Muscle of leg (tissue), 3 donors: ENCODE measurements at regions not wholly inside any gene's neighbourhood (a gene's known extent, or its start where the extent isn't known, plus 50 kb on each side); places are given as distances from the start of the nearest gene placed in this dataset.
"Not testable (repeated sequence)": the region's sequence is repeated elsewhere in the genome, so short reads cannot be mapped to it uniquely, and the experiment has no call there.

Experiments
- DNase-seq: peaks from one replicate; pipeline ENCODE4 v3.0.0; 2013
- H3K27ac ChIP-seq: one replicate; pipeline ENCODE4 v1.5.1; 2013; ENCODE audit warnings: mild to moderate bottlenecking, low read length, control low read depth
- H3K27me3 ChIP-seq: one replicate; pipeline ENCODE4 v1.6.1; 2013; ENCODE audit warnings: low read length; ENCODE audit not compliant: control insufficient read depth, insufficient read depth
- H3K36me3 ChIP-seq: one replicate; pipeline ENCODE4 v1.6.1; 2013; ENCODE audit warnings: low read length; ENCODE audit not compliant: control insufficient read depth, insufficient read depth
- H3K4me1 ChIP-seq: one replicate; pipeline ENCODE4 v1.6.1; 2013; ENCODE audit warnings: low read length; ENCODE audit not compliant: control insufficient read depth, insufficient read depth
- H3K4me3 ChIP-seq: one replicate; pipeline ENCODE4 v1.5.1; 2013; ENCODE audit warnings: low read length, control low read depth
- H3K9me3 ChIP-seq: replicated peaks from 2 replicates; pipeline ENCODE4 v1.6.1; 2013; ENCODE audit warnings: low read depth, low read length; ENCODE audit not compliant: control insufficient read depth
- WGBS: methylation state at CpG from one replicate; pipeline ENCODE4 v1.1.5; 2013; ENCODE audit warnings: missing lambda C conversion rate; ENCODE audit not compliant: insufficient coverage; 5-methylcytosine and 5-hydroxymethylcytosine counted together

GRCh38 chrY:12212394-12212793 is 488.6 kb upstream of the USP9Y start:
- H3K36me3 ChIP-seq: no peaks in the 10 kb centered on the region
- no peaks in the 10 kb centered on the region for H3K27me3 ChIP-seq
- no peak for DNase-seq
- H3K9me3 ChIP-seq: no peaks in the 10 kb centered on the region
- no peaks in the 10 kb centered on the region for H3K4me1 ChIP-seq
- no peak overlapping the region for H3K27ac ChIP-seq
- no peak overlapping the region for H3K4me3 ChIP-seq

- H3K4me1 ChIP-seq: no peaks in the 10 kb centered on the region
- H3K36me3 ChIP-seq: no peaks in the 10 kb centered on the region
- DNase-seq: no peak
- H3K27ac ChIP-seq: no peak overlapping the region
- H3K4me3 ChIP-seq: no peak overlapping the region
- no peaks in the 10 kb centered on the region for H3K27me3 ChIP-seq
- H3K9me3 ChIP-seq: no peaks in the 10 kb centered on the region
These were observed 485.4 kb upstream of the USP9Y start for GRCh38 chrY:12215564-12216022.

DNA sequence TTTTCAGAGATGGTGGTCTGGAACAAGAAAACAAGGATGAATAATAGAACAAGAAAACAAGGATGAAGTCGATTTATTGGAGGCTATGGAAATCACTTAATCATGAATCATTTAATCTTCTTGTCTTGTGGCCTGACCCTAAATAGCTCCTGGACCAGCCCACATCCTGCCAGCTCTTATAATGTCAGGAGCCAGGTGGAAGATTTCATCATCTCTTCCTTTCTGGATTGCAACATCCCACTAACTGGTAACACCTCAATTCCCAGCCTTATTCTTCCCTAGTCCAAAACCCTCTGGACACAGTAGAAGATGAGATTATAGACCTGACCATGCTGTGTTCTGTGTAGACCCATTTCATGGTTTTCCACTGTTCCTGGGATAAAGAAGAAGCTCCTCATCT is 470.1 kb upstream of the USP9Y start:
- H3K27me3 ChIP-seq: no peaks in the 10 kb centered on the region
- no peaks in the 10 kb centered on the region for H3K36me3 ChIP-seq
- WGBS: no CpG with 5 or more reads among the region's 1 CpG
- DNase-seq: no peak
- H3K27ac ChIP-seq: no peak overlapping the region
- H3K9me3 ChIP-seq: no peaks in the 10 kb centered on the region
- H3K4me3 ChIP-seq: no peak overlapping the region
- no peaks in the 10 kb centered on the region for H3K4me1 ChIP-seq

DNA sequence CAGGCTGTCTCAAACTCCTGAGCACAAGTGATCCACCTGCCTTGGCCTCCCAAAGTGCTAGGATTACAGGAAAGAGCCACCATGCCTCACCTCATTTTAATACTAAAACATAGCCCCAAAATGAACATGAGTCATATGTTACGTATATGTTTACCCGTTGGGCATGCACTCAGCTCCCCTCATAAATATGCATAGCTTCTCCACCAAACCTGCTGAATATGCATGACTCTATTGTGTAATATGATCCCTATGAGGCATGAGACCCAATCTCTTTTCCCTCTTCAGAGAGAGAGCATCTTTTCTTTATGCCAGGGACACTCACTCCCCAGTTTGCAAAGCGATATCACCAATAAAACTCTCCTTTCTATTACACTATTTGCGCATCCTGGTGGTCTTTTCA is 464.6 kb upstream of the USP9Y start:
- no peaks in the 10 kb centered on the region for H3K4me1 ChIP-seq
- H3K4me3 ChIP-seq: no peak overlapping the region
- H3K27ac ChIP-seq: no peak overlapping the region
- no peaks in the 10 kb centered on the region for H3K36me3 ChIP-seq
- WGBS: no CpG with 5 or more reads among the region's 4 CpGs
- H3K9me3 ChIP-seq: no peaks in the 10 kb centered on the region
- H3K27me3 ChIP-seq: no peaks in the 10 kb centered on the region
- DNase-seq: no peak

- WGBS: no CpG with 5 or more reads among the region's 2 CpGs
These were observed 460.7 kb upstream of the USP9Y start for GRCh38 chrY:12240326-12240725.

DNA sequence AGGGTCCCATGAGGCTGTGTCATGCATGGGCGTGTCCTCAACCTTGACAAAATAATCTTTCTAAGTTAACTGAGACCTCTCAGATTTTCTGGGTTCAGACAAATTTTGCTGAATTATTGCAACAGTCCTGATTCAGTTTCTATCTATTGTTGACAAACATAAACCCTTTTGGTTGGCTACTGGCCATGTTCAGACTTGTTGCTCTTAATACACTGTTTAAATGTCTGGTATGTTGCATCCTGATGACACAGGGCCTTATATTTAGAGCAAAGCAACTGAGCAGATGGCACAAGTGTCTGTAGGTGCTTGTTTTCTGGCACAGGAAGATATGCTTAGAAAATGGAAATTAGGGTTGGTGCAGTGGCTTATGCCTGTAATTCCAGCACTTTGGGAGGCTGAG is 456.9 kb upstream of the USP9Y start:
- H3K27ac ChIP-seq: no peak overlapping the region
- H3K27me3 ChIP-seq: no peaks in the 10 kb centered on the region
- no peaks in the 10 kb centered on the region for H3K36me3 ChIP-seq
- no CpG with 5 or more reads among the region's 1 CpG for WGBS
- no peak overlapping the region for H3K4me3 ChIP-seq
- no peaks in the 10 kb centered on the region for H3K4me1 ChIP-seq
- no peaks in the 10 kb centered on the region for H3K9me3 ChIP-seq
- DNase-seq: no peak

More at GRCh38 chrY:12240326-12240725, 460.7 kb upstream of the USP9Y start:
- not testable (repeated sequence) for H3K4me3 ChIP-seq, H3K27ac ChIP-seq, H3K4me1 ChIP-seq, DNase-seq, H3K36me3 ChIP-seq, H3K9me3 ChIP-seq, H3K27me3 ChIP-seq

- no peaks in the 10 kb centered on the region for H3K27me3 ChIP-seq
- no peaks in the 10 kb centered on the region for H3K9me3 ChIP-seq
- H3K4me1 ChIP-seq: no peaks in the 10 kb centered on the region
- no CpG with 5 or more reads among the region's 11 CpGs for WGBS
- no peaks in the 10 kb centered on the region for H3K36me3 ChIP-seq
- no peak for DNase-seq
- no peak overlapping the region for H3K27ac ChIP-seq
- H3K4me3 ChIP-seq: no peak overlapping the region
These were observed 447.3 kb upstream of the USP9Y start for GRCh38 chrY:12253756-12254155.

GRCh38 chrY:12271162-12271561 is 429.9 kb upstream of the USP9Y start:
- no peaks in the 10 kb centered on the region for H3K27me3 ChIP-seq
- no CpG with 5 or more reads among the region's 4 CpGs for WGBS
- no peak overlapping the region for H3K4me3 ChIP-seq
- H3K4me1 ChIP-seq: no peaks in the 10 kb centered on the region
- no peak overlapping the region for H3K27ac ChIP-seq
- DNase-seq: no peak
- H3K36me3 ChIP-seq: no peaks in the 10 kb centered on the region
- no peaks in the 10 kb centered on the region for H3K9me3 ChIP-seq

DNA sequence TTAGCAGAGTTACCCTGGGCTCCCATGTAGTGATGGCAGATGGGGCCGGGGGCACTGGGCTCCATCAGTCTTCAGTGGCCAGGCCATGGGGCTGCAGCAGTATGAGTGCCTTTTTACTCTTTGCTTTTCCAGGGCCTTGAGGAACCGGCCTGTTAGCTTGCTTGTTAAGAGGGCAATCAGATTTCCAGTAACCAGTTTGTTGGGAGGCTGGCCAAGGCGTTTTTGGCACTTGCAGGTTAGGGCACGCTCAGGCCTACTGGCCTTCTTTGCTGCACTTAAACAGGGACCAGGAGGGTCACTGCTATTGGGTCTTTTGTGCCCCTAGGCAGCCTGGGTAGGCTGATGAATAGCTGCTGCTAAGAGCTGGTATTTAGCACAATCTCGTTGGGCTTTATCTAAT is 415.4 kb upstream of the USP9Y start:
- H3K9me3 ChIP-seq: no peaks in the 10 kb centered on the region
- WGBS: no CpG with 5 or more reads among the region's 5 CpGs
- no peaks in the 10 kb centered on the region for H3K36me3 ChIP-seq
- DNase-seq: no peak
- H3K27ac ChIP-seq: no peak overlapping the region
- H3K4me1 ChIP-seq: no peaks in the 10 kb centered on the region
- no peaks in the 10 kb centered on the region for H3K27me3 ChIP-seq
- H3K4me3 ChIP-seq: no peak overlapping the region

- no peaks in the 10 kb centered on the region for H3K27me3 ChIP-seq
- H3K4me3 ChIP-seq: no peak overlapping the region
- H3K36me3 ChIP-seq: no peaks in the 10 kb centered on the region
- no peak for DNase-seq
- no peaks in the 10 kb centered on the region for H3K9me3 ChIP-seq
- H3K4me1 ChIP-seq: no peaks in the 10 kb centered on the region
- H3K27ac ChIP-seq: no peak overlapping the region
- WGBS: no CpG with 5 or more reads among the region's 3 CpGs
These were observed 412.1 kb upstream of the USP9Y start for GRCh38 chrY:12288919-12289318.

GRCh38 chrY:12289415-12289814 is 411.6 kb upstream of the USP9Y start:
- no peak for DNase-seq
- Histone ChIP-seq H3K36me3 (no peaks in the 10 kb centered on the region), H3K9me3 (no peaks in the 10 kb centered on the region), H3K27ac (no peak overlapping the region), H3K27me3 (no peaks in the 10 kb centered on the region), H3K4me1 (no peaks in the 10 kb centered on the region), H3K4me3 (no peak overlapping the region)
- no CpG with 5 or more reads among the region's 1 CpG for WGBS
